Panc1 (cell line): ENCODE measurements at regions not wholly inside any gene's neighbourhood (a gene's known extent, or its start where the extent isn't known, plus 50 kb on each side); places are given as distances from the start of the nearest gene placed in this dataset.

Experiments used
- POLR2AphosphoS5 ChIP-seq: IDR thresholded peaks from 2 replicates; pipeline ENCODE4 v1.6.1; 2012; ENCODE audit warnings: mild to moderate bottlenecking, low read depth, low read length, moderate library complexity
- REST ChIP-seq, 2 experiments: IDR thresholded peaks; 2 replicates each; pipeline ENCODE4 v1.6.1; 2011 to 2012; ENCODE audit warnings: low read depth in 2 of 2, control low read depth in 1 of 2, low read length in 1 of 2, mild to moderate bottlenecking in 1 of 2, moderate library complexity in 1 of 2; ENCODE audit not compliant: insufficient read depth in 1 of 2
- SIN3A ChIP-seq: IDR thresholded peaks from 2 replicates; pipeline ENCODE4 v1.6.1; 2012; ENCODE audit warnings: low read depth, mild to moderate bottlenecking, low read length, moderate library complexity, borderline replicate concordance; ENCODE audit not compliant: insufficient read depth
- TCF7L2 ChIP-seq: IDR thresholded peaks from 2 replicates; pipeline ENCODE4 v1.6.1; 2011; ENCODE audit warnings: mild to moderate bottlenecking, low read depth, low read length, inconsistent platforms
- TF ChIP-seq, protein P1 (sequence below): fragments of 450-650 bp; IDR thresholded peaks from 2 replicates; pipeline ENCODE4 v1.5.1; 2017; ENCODE audit warnings: mild to moderate bottlenecking

- TF ChIP-seq, protein P1, sequence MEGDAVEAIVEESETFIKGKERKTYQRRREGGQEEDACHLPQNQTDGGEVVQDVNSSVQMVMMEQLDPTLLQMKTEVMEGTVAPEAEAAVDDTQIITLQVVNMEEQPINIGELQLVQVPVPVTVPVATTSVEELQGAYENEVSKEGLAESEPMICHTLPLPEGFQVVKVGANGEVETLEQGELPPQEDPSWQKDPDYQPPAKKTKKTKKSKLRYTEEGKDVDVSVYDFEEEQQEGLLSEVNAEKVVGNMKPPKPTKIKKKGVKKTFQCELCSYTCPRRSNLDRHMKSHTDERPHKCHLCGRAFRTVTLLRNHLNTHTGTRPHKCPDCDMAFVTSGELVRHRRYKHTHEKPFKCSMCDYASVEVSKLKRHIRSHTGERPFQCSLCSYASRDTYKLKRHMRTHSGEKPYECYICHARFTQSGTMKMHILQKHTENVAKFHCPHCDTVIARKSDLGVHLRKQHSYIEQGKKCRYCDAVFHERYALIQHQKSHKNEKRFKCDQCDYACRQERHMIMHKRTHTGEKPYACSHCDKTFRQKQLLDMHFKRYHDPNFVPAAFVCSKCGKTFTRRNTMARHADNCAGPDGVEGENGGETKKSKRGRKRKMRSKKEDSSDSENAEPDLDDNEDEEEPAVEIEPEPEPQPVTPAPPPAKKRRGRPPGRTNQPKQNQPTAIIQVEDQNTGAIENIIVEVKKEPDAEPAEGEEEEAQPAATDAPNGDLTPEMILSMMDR: no peak
- no peak for TF ChIP-seq TCF7L2
- no peak for TF ChIP-seq POLR2AphosphoS5
- TF ChIP-seq SIN3A: no peak
- no peak for TF ChIP-seq REST (IDR thresholded peaks at IDR 0.05; ENCODE audit: insufficient read depth in 1 of 2, low read depth in 2 of 2, low read length in 1 of 2)
Observed at GRCh38 chr1:114319418-114319817, 165.7 kb upstream of the SYT6 start.
